ENCODE measurements at regions not wholly inside any gene's neighbourhood (a gene's known extent, or its start where the extent isn't known, plus 50 kb on each side); places are given as distances from the start of the nearest gene placed in this dataset.
A peak's percentile ranks its signal among the peaks of the same experiment; 100 is the strongest.

DNA sequence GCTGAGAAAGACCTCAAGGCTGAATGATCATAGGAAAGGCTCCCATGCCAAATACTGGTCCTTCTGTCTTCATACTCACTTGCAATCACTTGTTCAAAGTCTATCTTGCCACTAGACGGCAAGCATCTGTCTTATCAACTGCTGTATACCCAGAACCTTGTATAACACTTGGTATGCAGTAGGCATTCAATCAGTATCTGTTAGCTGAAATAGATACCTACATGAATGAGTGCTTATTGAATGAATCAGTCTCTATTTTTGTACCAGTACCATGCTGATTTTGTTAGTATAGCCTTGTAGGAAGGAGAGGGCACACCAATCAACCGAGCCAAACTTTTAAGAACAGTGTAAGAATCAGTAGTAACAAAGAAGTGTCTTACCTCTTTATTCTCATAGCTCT is 80.6 kb downstream of the NIBAN1 start:
- no peak overlapping the region for H2AFZ ChIP-seq (ENCODE audit: control insufficient read depth, low read depth, low read length)
- ChIA-PET POLR2A (no interaction called here), SMC1A (ENCODE audit: uncharacterized antibody, unreplicated experiment) (interaction anchor here (2.7 to 4.4 kb wide), 2 partner anchors 9 to 30 kb away, joined by 9 to 24 read pairs; no protein-coding TSS in a partner anchor), RAD21 (ENCODE audit: unreplicated experiment) (interaction anchor here (1.8 kb wide), 1 partner anchor 79 kb away, joined by 5 read pairs; no protein-coding TSS in a partner anchor), CTCF (interaction anchor here (1.2 kb wide), 1 partner anchor 89 kb away, joined by 4 read pairs; no protein-coding TSS in a partner anchor)
- no peaks in the 10 kb centered on the region for H3K36me3 ChIP-seq (ENCODE audit: control insufficient read depth in 2 of 2, insufficient read depth in 2 of 2, low read length in 1 of 2)
- ATAC-seq (no peak), FAIRE-seq (peak; percentile 7), DNase-seq (ENCODE audit: low read depth, low spot score) (no peak)
- no peaks in the 10 kb centered on the region for H4K20me1 ChIP-seq (ENCODE audit: control insufficient read depth, insufficient read depth)
- 67% methylated on average over 2 of the region's 2 CpGs for WGBS (ENCODE audit: insufficient coverage, insufficient replicate concordance, low lambda C conversion rate, missing lambda C conversion rate)
- BruUV-seq (replicated peaks) = no TSS peak
- H3K27ac ChIP-seq (ENCODE audit: control insufficient read depth, insufficient read depth) = no peak overlapping the region
- H3K79me2 ChIP-seq (ENCODE audit: control insufficient read depth, insufficient read depth, low read length) = no peaks in the 10 kb centered on the region
- H3K9ac ChIP-seq (ENCODE audit: control insufficient read depth, insufficient read depth, low read length) = no peak overlapping the region
- H3K27me3 ChIP-seq (replicated peaks in 1 of 2; ENCODE audit: control insufficient read depth in 2 of 2, insufficient read depth in 2 of 2, low read length in 1 of 2) = no peaks in the 10 kb centered on the region
- no peak overlapping the region for H3K4me2 ChIP-seq (ENCODE audit: control insufficient read depth, insufficient read depth)
- in situ Hi-C loops (cut with MboI) = no loop called here
- no peak overlapping the region for H3K4me3 ChIP-seq
- intact Hi-C loops (cut with micrococcal nuclease; ENCODE audit: unreplicated experiment) = loop anchor here (5.0 kb wide), 1 partner anchor 79 kb away; the partner anchor contains the start of gene NIBAN1
- TF ChIP-seq SIX5 (IDR thresholded peaks at IDR 0.05; ENCODE audit: low read depth, low read length, severe bottlenecking) = no peak
- TF ChIP-seq TAF1 (IDR thresholded peaks at IDR 0.05; ENCODE audit: borderline replicate concordance, low read depth, low read length) = no peak
- no peak for TF ChIP-seq BACH1 (IDR thresholded peaks at IDR 0.05; ENCODE audit: borderline replicate concordance)
- H3K9me3 ChIP-seq (replicated peaks; ENCODE audit: control insufficient read depth, insufficient read depth, low read length) = no peaks in the 10 kb centered on the region
- peaks cover 12% of the 10 kb centered on the region for H3K4me1 ChIP-seq (ENCODE audit: control insufficient read depth, insufficient read depth, low read length)

DNA sequence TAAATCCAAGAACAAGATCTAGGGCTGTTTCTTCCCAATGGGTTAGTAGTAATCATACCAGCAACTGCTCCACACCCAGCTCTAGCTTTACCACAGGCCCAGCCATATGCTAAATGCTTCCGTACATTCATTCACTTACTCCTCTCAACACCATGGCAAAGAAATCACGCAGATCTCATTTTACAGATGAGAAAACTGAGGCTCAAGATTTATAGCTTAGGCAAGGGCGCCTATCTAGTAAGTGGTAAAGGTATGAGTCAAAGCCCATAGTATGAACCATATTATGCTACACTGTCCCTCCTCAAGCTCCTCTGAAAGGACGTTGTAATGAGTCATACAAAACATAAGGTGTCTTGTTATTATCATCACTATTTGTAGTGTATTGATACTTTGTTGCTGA is 82.2 kb downstream of the NIBAN1 start:
- H2AFZ ChIP-seq (ENCODE audit: control insufficient read depth, low read depth, low read length) = peak overlapping the region; percentile 51
- H3K9me3 ChIP-seq (replicated peaks; ENCODE audit: control insufficient read depth, insufficient read depth, low read length) = no peaks in the 10 kb centered on the region
- peak; percentile 94 for ATAC-seq
- no peaks in the 10 kb centered on the region; a peak in 1 of 4 replicates for H3K36me3 ChIP-seq (ENCODE audit: control insufficient read depth in 2 of 2, insufficient read depth in 2 of 2, low read length in 1 of 2)
- no peaks in the 10 kb centered on the region for H4K20me1 ChIP-seq (ENCODE audit: control insufficient read depth, insufficient read depth)
- in situ Hi-C loops (cut with MboI) = no loop called here
- FAIRE-seq = peak; percentile 13
- no peaks in the 10 kb centered on the region for H3K79me2 ChIP-seq (ENCODE audit: control insufficient read depth, insufficient read depth, low read length)
- SMC1A ChIA-PET (ENCODE audit: uncharacterized antibody, unreplicated experiment) = interaction anchor here (0.8 to 4.8 kb wide), 19 partner anchors 11 to 89 kb away, joined by 3 to 31 read pairs (median 4); partner anchors contain the start of gene NIBAN1
- RAD21 ChIA-PET (ENCODE audit: unreplicated experiment) = interaction anchor here (0.9 to 2.3 kb wide), 7 partner anchors 10 to 85 kb away, joined by 3 to 10 read pairs (median 7); no protein-coding TSS in a partner anchor
- CTCF ChIA-PET = interaction anchor here (0.7 to 2.4 kb wide), 9 partner anchors 9 to 277 kb away, joined by 3 to 10 read pairs (median 3); no protein-coding TSS in a partner anchor
- no peak overlapping the region for H3K9ac ChIP-seq (ENCODE audit: control insufficient read depth, insufficient read depth, low read length)
- H3K4me2 ChIP-seq (ENCODE audit: control insufficient read depth, insufficient read depth) = peak overlapping the region; percentile 46; the same call in 1 of the 2 replicates
- intact Hi-C loops (cut with micrococcal nuclease; ENCODE audit: unreplicated experiment) = loop anchor here (5.0 kb wide), 1 partner anchor 80 kb away; the partner anchor contains the start of gene NIBAN1
- DNase-seq (ENCODE audit: low read depth, low spot score) = no peak
- POLR2A ChIA-PET = interaction anchor here (1.0 to 1.1 kb wide), 2 partner anchors 10 to 137 kb away, joined by 3 read pairs; no protein-coding TSS in a partner anchor
- 20% methylated on average over 4 of the region's 4 CpGs for WGBS (ENCODE audit: insufficient coverage, insufficient replicate concordance, low lambda C conversion rate, missing lambda C conversion rate)
- peaks cover 12% of the 10 kb centered on the region for H3K4me1 ChIP-seq (ENCODE audit: control insufficient read depth, insufficient read depth, low read length)
- BruUV-seq (replicated peaks) = no TSS peak
- H3K4me3 ChIP-seq = no peak overlapping the region
- no peak overlapping the region for H3K27ac ChIP-seq (ENCODE audit: control insufficient read depth, insufficient read depth)
- H3K27me3 ChIP-seq (replicated peaks in 1 of 2; ENCODE audit: control insufficient read depth in 2 of 2, insufficient read depth in 2 of 2, low read length in 1 of 2) = no peaks in the 10 kb centered on the region
- no peak for TF ChIP-seq CEBPB (IDR thresholded peaks at IDR 0.05; ENCODE audit: borderline replicate concordance in 1 of 2, low read depth in 2 of 2, low read length in 2 of 2)
- TF ChIP-seq ZNF384 (IDR thresholded peaks at IDR 0.05; ENCODE audit: borderline replicate concordance, low read depth, low read length) = no peak
- TF ChIP-seq ZNF24 (IDR thresholded peaks at IDR 0.05) = no peak
- TF ChIP-seq SMARCA5 (IDR thresholded peaks at IDR 0.05) = no peak
- peak; percentile 42; the same call in 1 of the 2 replicates for TF ChIP-seq EED (IDR thresholded peaks at IDR 0.05; ENCODE audit: low read depth)
- TF ChIP-seq ESRRA (IDR thresholded peaks at IDR 0.05; ENCODE audit: low read length) = no peak
- no peak for TF ChIP-seq NRF1 (conservative IDR thresholded peaks at IDR 0.05; ENCODE audit: low read depth, low read length)
- TF ChIP-seq, protein P1, sequence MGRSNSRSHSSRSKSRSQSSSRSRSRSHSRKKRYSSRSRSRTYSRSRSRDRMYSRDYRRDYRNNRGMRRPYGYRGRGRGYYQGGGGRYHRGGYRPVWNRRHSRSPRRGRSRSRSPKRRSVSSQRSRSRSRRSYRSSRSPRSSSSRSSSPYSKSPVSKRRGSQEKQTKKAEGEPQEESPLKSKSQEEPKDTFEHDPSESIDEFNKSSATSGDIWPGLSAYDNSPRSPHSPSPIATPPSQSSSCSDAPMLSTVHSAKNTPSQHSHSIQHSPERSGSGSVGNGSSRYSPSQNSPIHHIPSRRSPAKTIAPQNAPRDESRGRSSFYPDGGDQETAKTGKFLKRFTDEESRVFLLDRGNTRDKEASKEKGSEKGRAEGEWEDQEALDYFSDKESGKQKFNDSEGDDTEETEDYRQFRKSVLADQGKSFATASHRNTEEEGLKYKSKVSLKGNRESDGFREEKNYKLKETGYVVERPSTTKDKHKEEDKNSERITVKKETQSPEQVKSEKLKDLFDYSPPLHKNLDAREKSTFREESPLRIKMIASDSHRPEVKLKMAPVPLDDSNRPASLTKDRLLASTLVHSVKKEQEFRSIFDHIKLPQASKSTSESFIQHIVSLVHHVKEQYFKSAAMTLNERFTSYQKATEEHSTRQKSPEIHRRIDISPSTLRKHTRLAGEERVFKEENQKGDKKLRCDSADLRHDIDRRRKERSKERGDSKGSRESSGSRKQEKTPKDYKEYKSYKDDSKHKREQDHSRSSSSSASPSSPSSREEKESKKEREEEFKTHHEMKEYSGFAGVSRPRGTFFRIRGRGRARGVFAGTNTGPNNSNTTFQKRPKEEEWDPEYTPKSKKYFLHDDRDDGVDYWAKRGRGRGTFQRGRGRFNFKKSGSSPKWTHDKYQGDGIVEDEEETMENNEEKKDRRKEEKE (IDR thresholded peaks at IDR 0.05) = no peak
- TF ChIP-seq IRF4 (IDR thresholded peaks at IDR 0.05; ENCODE audit: low read depth, low read length) = no peak
- no peak for TF ChIP-seq MEF2B (IDR thresholded peaks at IDR 0.05; ENCODE audit: partially characterized antibody, poor library complexity, severe bottlenecking)
- no peak for TF ChIP-seq POU2F2 (IDR thresholded peaks at IDR 0.05; ENCODE audit: borderline replicate concordance, low read depth, low read length)
- TF ChIP-seq NFIC (IDR thresholded peaks at IDR 0.05; ENCODE audit: low read depth, low read length) = no peak
- TF ChIP-seq TBL1XR1 (IDR thresholded peaks at IDR 0.05; ENCODE audit: low read depth, low read length) = no peak

Measured in GM12878 (cell line).